ENCODE measurements at regions not wholly inside any gene's neighbourhood (a gene's known extent, or its start where the extent isn't known, plus 50 kb on each side); places are given as distances from the start of the nearest gene placed in this dataset.
"Not testable (repeated sequence)": the region's sequence is repeated elsewhere in the genome, so short reads cannot be mapped to it uniquely, and the experiment has no call there.

DNA sequence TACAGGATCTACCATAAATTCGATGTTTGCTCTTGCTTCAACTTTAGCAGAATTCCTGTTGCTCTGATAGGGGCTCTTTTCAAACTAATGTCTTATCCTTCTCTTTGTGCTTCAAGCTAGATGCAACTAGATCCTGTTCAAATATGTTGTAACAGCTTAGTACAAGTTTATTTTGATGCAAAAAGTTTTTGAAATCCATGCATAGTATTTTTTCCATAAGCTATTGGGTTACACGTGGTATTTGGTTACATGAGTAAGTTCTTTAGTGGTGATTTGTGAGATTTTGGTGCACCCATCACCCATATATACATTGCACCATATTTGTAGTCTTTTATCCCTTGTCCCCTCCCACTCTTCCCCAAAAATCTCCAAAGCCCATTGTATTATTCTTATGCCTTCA, 907.7 kb downstream of the LTN1 start:
- DNase-seq, result no peak

DNA sequence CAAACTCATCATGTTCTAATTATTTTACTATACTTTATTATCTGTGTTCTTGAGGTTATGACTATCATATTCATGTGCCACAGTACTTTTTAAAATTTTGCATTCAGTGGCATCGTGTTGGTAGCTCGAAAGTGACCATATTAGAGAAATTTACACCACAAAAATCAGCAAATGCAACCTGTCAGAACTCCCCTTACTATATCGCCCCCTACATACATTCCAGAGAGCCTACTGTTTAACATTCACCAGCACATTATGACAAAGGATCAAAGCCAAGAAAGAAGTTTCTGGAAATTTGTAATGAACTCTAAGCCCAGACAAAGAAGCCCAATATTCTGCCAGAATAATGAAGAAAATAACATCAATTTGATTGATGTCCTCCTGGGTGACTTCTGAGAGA, 909.3 kb downstream of the LTN1 start:
- DNase-seq, result no peak

DNA sequence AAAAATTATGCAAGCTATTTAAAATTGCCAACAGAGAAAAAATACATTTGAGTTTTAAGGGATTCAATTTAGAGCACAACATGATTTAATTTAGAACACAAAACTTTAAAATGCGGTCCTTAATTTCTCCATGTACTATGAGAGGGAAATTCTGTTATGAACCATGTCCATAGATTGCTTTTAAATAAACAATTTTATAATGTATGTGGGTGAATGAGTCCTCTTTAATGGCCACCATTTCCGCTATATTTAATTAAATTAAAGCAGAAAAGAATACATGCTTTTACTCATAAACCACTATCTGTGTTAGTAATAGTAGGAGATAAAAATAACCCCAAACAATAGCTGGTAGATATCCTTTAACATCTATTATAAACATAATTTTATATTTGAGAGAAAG, 914.6 kb downstream of the LTN1 start:
- no peak for DNase-seq

DNA sequence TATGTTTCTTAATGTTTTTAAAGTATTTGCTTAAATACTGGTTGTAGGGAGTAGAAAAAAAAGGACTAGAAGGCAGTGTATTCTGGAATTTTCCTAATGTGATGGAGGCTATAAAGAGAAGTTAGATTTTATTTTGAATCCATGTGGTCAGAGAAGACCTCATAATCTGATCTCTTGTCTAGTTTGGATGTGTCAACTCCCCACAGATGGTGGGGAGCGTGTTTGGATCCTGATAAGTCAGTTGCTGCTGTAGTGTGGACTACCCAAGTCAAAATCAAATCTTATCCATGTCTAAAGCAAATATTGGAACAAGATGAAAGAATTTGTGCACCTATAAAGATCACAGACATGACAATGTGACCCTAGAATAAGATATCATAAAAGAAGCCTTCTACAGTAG, 918.0 kb downstream of the LTN1 start:
- DNase-seq, result no peak

DNA sequence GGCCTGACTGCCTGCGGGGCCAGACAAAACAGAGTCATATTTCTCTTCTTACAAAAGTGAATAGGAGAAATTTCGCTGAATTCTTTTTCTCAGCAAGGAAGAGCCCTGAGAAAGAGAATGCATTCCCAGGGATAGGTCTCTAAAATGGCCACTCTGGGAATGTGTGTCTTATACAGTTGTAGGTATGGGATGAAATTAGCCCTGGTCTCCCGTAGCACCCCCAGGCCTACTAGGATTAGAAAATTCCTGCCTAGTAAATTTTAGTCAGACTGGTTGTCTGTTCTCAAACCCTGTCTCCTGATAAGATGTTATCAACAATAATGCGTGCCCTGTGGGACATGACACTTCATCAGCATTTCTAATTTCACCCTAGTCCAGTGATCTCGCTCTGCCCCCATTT, 920.1 kb downstream of the LTN1 start:
- no peak for DNase-seq

GRCh38 chr21:28069450-28069923, 923.2 kb downstream of the LTN1 start:
- peak; percentile 71 to 90 (median 88) for DNase-seq

DNA sequence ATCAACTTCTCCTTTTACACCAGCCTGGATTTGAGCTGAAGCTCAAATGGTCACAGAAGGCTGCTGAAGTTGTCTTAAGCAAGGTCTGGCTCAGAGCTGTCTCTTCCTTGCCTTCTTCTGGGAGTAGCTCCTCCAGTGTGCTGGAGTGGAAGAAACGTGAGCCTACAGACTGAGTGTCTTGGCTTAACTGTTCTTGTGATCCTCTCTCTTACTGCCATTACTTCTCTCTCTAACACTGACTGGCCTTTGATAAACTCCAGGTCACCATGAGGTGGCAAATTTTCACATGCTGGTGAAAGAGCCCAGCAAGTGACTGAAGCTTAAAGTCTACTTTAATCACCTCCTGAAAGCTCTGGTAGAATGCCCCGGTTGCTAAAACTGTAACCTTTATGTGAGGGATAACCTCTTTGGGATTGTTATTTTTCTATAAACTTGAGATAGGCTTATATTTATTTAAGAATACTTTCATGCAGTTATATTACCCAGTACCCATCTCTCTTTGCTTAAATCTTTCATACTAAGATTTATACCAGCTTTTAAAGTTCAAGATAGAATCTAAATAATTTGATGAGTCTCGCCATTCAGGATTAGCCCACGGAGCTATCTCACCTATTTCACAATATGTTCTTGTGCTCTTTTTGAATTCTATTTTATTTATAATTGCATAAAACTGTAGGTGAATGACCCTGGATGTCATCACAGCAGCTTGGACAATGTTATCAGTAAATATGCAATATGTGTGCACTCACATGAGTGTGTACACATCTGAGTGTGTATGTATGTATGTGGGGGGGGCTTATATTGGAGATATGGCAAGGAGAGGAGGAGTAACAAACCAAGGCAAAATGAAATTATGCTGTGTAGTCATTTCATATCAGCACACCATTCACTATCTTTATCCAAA, 924.0 kb downstream of the LTN1 start:
- DNase-seq, result peak in 2 of 3 donors; percentile 36 to 56

DNA sequence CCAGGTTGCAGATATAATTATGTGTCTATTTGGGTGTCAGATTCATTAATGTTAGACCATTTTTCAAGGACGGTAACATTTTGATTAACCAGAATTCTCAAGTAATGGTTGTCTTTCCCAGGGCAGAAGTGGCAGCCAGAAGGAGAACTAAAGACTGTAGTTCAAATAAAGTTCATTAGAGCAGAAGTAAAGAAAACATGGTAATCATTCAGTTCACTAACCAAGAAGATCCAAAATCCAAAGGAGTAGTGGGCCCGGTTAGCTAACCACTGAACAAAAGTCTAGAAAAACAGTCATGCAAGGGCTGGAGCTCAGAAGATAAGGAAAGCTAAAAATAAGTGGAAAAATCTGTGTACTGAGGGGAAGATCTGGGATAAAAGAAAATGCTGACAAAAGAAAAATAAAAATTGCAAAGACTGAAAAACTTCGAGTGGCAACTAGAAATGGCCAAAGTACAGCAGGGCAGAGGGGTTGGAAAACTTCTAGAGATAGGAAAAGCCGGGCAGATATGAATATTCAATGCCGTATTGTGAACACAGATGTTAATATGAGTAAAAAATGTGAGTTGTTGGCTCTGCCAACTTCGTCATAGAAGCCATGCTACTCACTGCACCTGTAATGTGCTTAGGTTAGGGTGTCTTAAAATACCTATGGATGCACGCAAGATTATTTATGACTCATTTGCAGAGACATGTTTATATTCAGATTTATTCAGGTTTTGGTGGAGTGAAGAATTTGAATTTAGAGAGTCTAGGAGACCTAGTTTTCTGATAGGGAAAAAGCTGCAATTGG, 925.9 kb downstream of the LTN1 start:
- DNase-seq, result no peak

GRCh38 chr21:28066076-28066475, 926.6 kb downstream of the LTN1 start:
- no peak for DNase-seq

GRCh38 chr21:28063241-28064216, 929.1 kb downstream of the LTN1 start:
- DNase-seq, result no peak

GRCh38 chr21:28052956-28053355, 939.7 kb downstream of the LTN1 start:
- not testable (repeated sequence) for DNase-seq

GRCh38 chr21:28051649-28052048, 941.0 kb downstream of the LTN1 start:
- DNase-seq, result peak in 1 of 3 donors; percentile 73

GRCh38 chr21:28035692-28036091, 957.0 kb downstream of the LTN1 start:
- DNase-seq, result not testable (repeated sequence)

- peak; percentile 7 to 58 (median 8) for DNase-seq
Measured at GRCh38 chr21:28034916-28035315, 957.8 kb downstream of the LTN1 start.

GRCh38 chr21:28034334-28034733, 958.3 kb downstream of the LTN1 start:
- DNase-seq, result peak; percentile 54 to 86 (median 69)

- not testable (repeated sequence) for DNase-seq
Measured at GRCh38 chr21:28032652-28033051, 960.0 kb downstream of the LTN1 start.

DNA sequence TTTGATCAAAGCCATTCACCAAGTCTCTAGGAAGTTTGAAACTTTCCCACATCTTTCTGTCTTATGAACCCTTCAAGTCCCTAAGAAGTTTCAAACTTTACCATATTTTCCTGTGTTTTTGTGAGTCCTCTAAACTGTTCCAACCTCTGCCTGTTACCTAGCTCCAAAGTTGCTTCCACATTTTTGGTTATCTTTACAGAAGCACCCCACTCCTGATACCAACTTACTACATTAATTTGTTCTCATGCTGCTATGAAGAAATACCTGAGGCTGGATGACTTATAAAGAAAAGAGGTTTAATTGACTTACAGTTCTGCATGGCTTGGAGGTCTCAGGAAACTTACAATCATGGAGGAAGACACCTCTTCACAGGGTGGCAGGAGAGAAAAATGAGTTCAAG, 961.6 kb downstream of the LTN1 start:
- DNase-seq, result not testable (repeated sequence)

DNA sequence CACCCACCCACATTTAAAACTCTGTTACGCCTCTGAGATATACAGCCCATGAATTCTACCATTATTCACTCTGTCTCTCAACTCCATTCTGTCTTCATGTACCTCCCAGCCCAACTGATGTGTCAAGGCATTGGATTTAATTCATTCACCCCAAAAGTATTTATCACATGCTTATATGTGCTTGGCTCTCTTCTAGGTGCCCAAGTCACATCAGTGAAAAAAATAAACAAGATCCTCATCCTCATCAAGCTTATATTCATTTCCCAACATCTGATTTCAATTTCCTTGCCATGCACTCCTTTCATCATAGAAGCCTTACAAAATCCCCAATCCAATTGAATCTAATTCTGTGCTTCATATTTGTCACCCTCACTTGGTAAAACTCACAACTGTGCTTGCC, 967.6 kb downstream of the LTN1 start:
- DNase-seq, result no peak

- DNase-seq, result no peak
Measured at GRCh38 chr21:28018741-28019669, 973.7 kb downstream of the LTN1 start.

GRCh38 chr21:28018213-28018612, 974.5 kb downstream of the LTN1 start:
- no peak for DNase-seq
